ENCODE measurements at regions not wholly inside any gene's neighbourhood (a gene's known extent, or its start where the extent isn't known, plus 50 kb on each side); places are given as distances from the start of the nearest gene placed in this dataset.

GRCh38 chr1:164433141-164433817 is 125.7 kb upstream of the PBX1 start:
- TF ChIP-seq CTCF (conservative IDR thresholded peaks at IDR 0.05; ENCODE audit: low read depth, low read length) (no peak), POLR2A (IDR thresholded peaks at IDR 0.05; ENCODE audit: low read depth, low read length) (no peak), FOS (IDR thresholded peaks at IDR 0.05; ENCODE audit: low read depth, low read length) (no peak), ELK1 (IDR thresholded peaks at IDR 0.05; ENCODE audit: borderline replicate concordance, low read depth, low read length) (no peak), CHD1 (IDR thresholded peaks at IDR 0.05; ENCODE audit: low read depth, low read length) (no peak), MAZ (IDR thresholded peaks at IDR 0.05; ENCODE audit: borderline replicate concordance, low read depth, low read length) (no peak), RAD21 (IDR thresholded peaks at IDR 0.05; ENCODE audit: low read length) (no peak), USF2 (IDR thresholded peaks at IDR 0.05; ENCODE audit: low read depth, low read length) (no peak), CEBPB (IDR thresholded peaks at IDR 0.05; ENCODE audit: low read depth, low read length) (no peak), BHLHE40 (IDR thresholded peaks at IDR 0.05; ENCODE audit: low read depth, low read length) (no peak), RFX5 (IDR thresholded peaks at IDR 0.05; ENCODE audit: low read depth, low read length) (no peak)

Measured in IMR-90 (cell line).